ENCODE measurements at regions not wholly inside any gene's neighbourhood (a gene's known extent, or its start where the extent isn't known, plus 50 kb on each side); places are given as distances from the start of the nearest gene placed in this dataset.

GRCh38 chr14:48690349-48690748, 895.8 kb downstream of the RPS29 start:
- TF ChIP-seq CTCF (IDR thresholded peaks at IDR 0.05) (no peak), POLR2A (IDR thresholded peaks at IDR 0.05) (no peak)
